HEK293 (cell line): ENCODE measurements at regions not wholly inside any gene's neighbourhood (a gene's known extent, or its start where the extent isn't known, plus 50 kb on each side); places are given as distances from the start of the nearest gene placed in this dataset.

Experiments
- CTCF ChIA-PET: fragments of 350-600 bp; formaldehyde crosslinking; extraction: SDS; loops from one replicate; lab custom pipeline; 2021; ENCODE audit warnings: antibody characterized with exemption; lab: Yijun Ruan, JAX
- POLR2A ChIA-PET: fragments of 300-600 bp; formaldehyde crosslinking; extraction: SDS; loops from one replicate; lab custom pipeline; 2020; ENCODE audit warnings: antibody characterized with exemption, inconsistent platforms; lab: Yijun Ruan, JAX
- H3K27ac ChIP-seq: fragments of 200-500 bp; sonication (Bioruptor generic); 2 replicates; pipeline ENCODE4 v1.5.1; 2014; ENCODE audit warnings: low read depth, low read length, control low read depth, inconsistent platforms; ENCODE audit errors: extremely low read depth
- H3K36me3 ChIP-seq, 2 experiments: fragments of 200-500 bp in 1 of 2; sonication (Bioruptor generic) in 1 of 2; 1 replicate in 1 of 2; 2 replicates in 1 of 2; pipeline ENCODE4 v1.5.1; 2014 to 2017; ENCODE audit warnings: inconsistent platforms in 2 of 2, low read length in 2 of 2; ENCODE audit not compliant: control insufficient read depth in 2 of 2, insufficient read depth in 1 of 2
- H3K4me1 ChIP-seq: fragments of 200-500 bp; sonication (Bioruptor generic); 2 replicates; pipeline ENCODE4 v1.5.1; 2014; ENCODE audit warnings: mild to moderate bottlenecking, low read length, inconsistent platforms; ENCODE audit not compliant: control insufficient read depth, insufficient read depth
- H3K4me3 ChIP-seq: 2 replicates; pipeline ENCODE4 v1.5.1; 2011; ENCODE audit warnings: low read depth, mild to moderate bottlenecking, control low read depth, low read length, moderate library complexity
- H3K9me3 ChIP-seq: fragments of 200-500 bp; sonication (Bioruptor generic); 2 replicates; pipeline ENCODE4 v1.5.1; 2014; ENCODE audit warnings: low read depth, low read length, inconsistent platforms; ENCODE audit not compliant: control insufficient read depth, insufficient read depth
- BCL11A ChIP-seq: fragments of 450-650 bp; formaldehyde crosslinking; IDR thresholded peaks from 2 replicates; pipeline ENCODE4 v1.5.1; 2016; ENCODE audit warnings: low read depth, missing biosample characterization, missing genetic modification characterization
- BCL6B ChIP-seq: fragments of 450-650 bp; formaldehyde crosslinking; IDR thresholded peaks from 2 replicates; pipeline ENCODE4 v1.5.1; 2017; ENCODE audit warnings: missing biosample characterization, missing genetic modification characterization
- IKZF3 ChIP-seq: fragments of 450-650 bp; IDR thresholded peaks from 2 replicates; pipeline ENCODE4 v1.5.0; 2018; ENCODE audit warnings: missing biosample characterization, mild to moderate bottlenecking, missing genetic modification characterization, moderate library complexity
- INSM2 ChIP-seq: fragments of 450-650 bp; formaldehyde crosslinking; IDR thresholded peaks from 2 replicates; pipeline ENCODE4 v1.5.1; 2016; ENCODE audit warnings: missing biosample characterization, missing genetic modification characterization
- MZF1 ChIP-seq: fragments of 450-650 bp; formaldehyde crosslinking; IDR thresholded peaks from 2 replicates; pipeline ENCODE4 v1.5.1; 2017; ENCODE audit warnings: missing biosample characterization, missing genetic modification characterization, borderline replicate concordance
- OVOL3 ChIP-seq: fragments of 450-650 bp; formaldehyde crosslinking; IDR thresholded peaks from 2 replicates; pipeline ENCODE4 v1.5.1; 2016; ENCODE audit warnings: missing biosample characterization, missing genetic modification characterization
- PRDM6 ChIP-seq: fragments of 450-650 bp; formaldehyde crosslinking; IDR thresholded peaks from 2 replicates; pipeline ENCODE4 v1.5.1; 2017; ENCODE audit warnings: missing biosample characterization, missing genetic modification characterization
- REST ChIP-seq: fragments of 450-650 bp; formaldehyde crosslinking; IDR thresholded peaks from 2 replicates; pipeline ENCODE4 v1.5.1; 2016; ENCODE audit warnings: missing biosample characterization, missing genetic modification characterization
- TRIM28 ChIP-seq: IDR thresholded peaks from 2 replicates; pipeline ENCODE4 v1.6.1; 2011; ENCODE audit warnings: low read length, control low read depth, borderline replicate concordance
- ZBTB11 ChIP-seq: fragments of 450-650 bp; formaldehyde crosslinking; conservative IDR thresholded peaks from 2 replicates; pipeline ENCODE4 v1.5.1; 2016; ENCODE audit warnings: low read depth, missing biosample characterization, missing genetic modification characterization
- ZBTB17 ChIP-seq: fragments of 450-650 bp; formaldehyde crosslinking; IDR thresholded peaks from 2 replicates; pipeline ENCODE4 v1.5.1; 2016; ENCODE audit warnings: missing biosample characterization, missing genetic modification characterization
- ZEB2 ChIP-seq: fragments of 450-650 bp; formaldehyde crosslinking; IDR thresholded peaks from 2 replicates; pipeline ENCODE4 v1.5.1; 2016; ENCODE audit warnings: missing biosample characterization, missing genetic modification characterization
- ZNF214 ChIP-seq: fragments of 450-650 bp; formaldehyde crosslinking; IDR thresholded peaks from 2 replicates; pipeline ENCODE4 v1.5.1; 2017; ENCODE audit warnings: missing biosample characterization, mild to moderate bottlenecking, missing genetic modification characterization, borderline replicate concordance
- ZNF341 ChIP-seq: fragments of 450-650 bp; formaldehyde crosslinking; IDR thresholded peaks from 2 replicates; pipeline ENCODE4; 2016; ENCODE audit warnings: low read depth, missing biosample characterization, missing genetic modification characterization
- ZNF404 ChIP-seq: fragments of 450-650 bp; formaldehyde crosslinking; IDR thresholded peaks from 2 replicates; pipeline ENCODE4 v1.5.1; 2017; ENCODE audit warnings: missing biosample characterization, missing genetic modification characterization
- ZNF423 ChIP-seq: fragments of 450-650 bp; formaldehyde crosslinking; IDR thresholded peaks from 2 replicates; pipeline ENCODE4 v1.5.1; 2016; ENCODE audit warnings: missing biosample characterization, missing genetic modification characterization
- ZNF433 ChIP-seq: fragments of 450-650 bp; formaldehyde crosslinking; IDR thresholded peaks from 2 replicates; pipeline ENCODE4 v1.5.1; 2016; ENCODE audit warnings: missing biosample characterization, missing genetic modification characterization, low read depth
- ZNF488 ChIP-seq: fragments of 450-650 bp; formaldehyde crosslinking; IDR thresholded peaks from 2 replicates; pipeline ENCODE4 v1.5.1; 2016; ENCODE audit warnings: missing biosample characterization, missing genetic modification characterization
- ZNF555 ChIP-seq: fragments of 450-650 bp; formaldehyde crosslinking; conservative IDR thresholded peaks from 2 replicates; pipeline ENCODE4 v1.5.1; 2017; ENCODE audit warnings: missing biosample characterization, mild to moderate bottlenecking, missing genetic modification characterization, inconsistent platforms
- ZNF600 ChIP-seq: fragments of 450-650 bp; formaldehyde crosslinking; IDR thresholded peaks from 2 replicates; pipeline ENCODE4 v1.5.1; 2016; ENCODE audit warnings: missing biosample characterization, missing genetic modification characterization
- ZNF629 ChIP-seq: fragments of 450-650 bp; formaldehyde crosslinking; IDR thresholded peaks from 2 replicates; pipeline ENCODE4 v1.5.1; 2017; ENCODE audit warnings: missing biosample characterization, missing genetic modification characterization
- ZNF664 ChIP-seq: fragments of 450-650 bp; formaldehyde crosslinking; IDR thresholded peaks from 2 replicates; pipeline ENCODE4 v1.5.1; 2016; ENCODE audit warnings: missing biosample characterization, missing genetic modification characterization

GRCh38 chr15:81889485-81889881 is 156.3 kb downstream of the MEX3B start (continued):
- TF ChIP-seq REST (tag by site-specific recombination) (no peak), BCL6B (tag by site-specific recombination) (no peak), ZNF341 (tag by site-specific recombination) (no peak), TRIM28 (no peak), ZBTB11 (no peak), ZNF600 (tag by site-specific recombination) (no peak), ZNF404 (tag by site-specific recombination) (no peak), ZNF629 (tag by site-specific recombination) (no peak), ZNF555 (tag by site-specific recombination) (no peak), ZNF433 (tag by site-specific recombination) (no peak), ZNF423 (no peak), INSM2 (tag by site-specific recombination) (no peak), ZNF664 (tag by site-specific recombination) (no peak)

- POLR2A ChIA-PET: no interaction called here
- CTCF ChIA-PET: no interaction called here
- H3K36me3 ChIP-seq: no peaks in the 10 kb centered on the region
- peaks cover 27% of the 10 kb centered on the region for H3K4me1 ChIP-seq
- peak overlapping the region; percentile 62 for H3K27ac ChIP-seq
- H3K9me3 ChIP-seq: no peaks in the 10 kb centered on the region
- no peak overlapping the region for H3K4me3 ChIP-seq
- TF ChIP-seq ZEB2 (tag by site-specific recombination): 0 out of 2 replicates have a peak, but pooled peaks have one; percentile 62
- peak; percentile 94 for TF ChIP-seq PRDM6 (tag by site-specific recombination)
- peak; percentile 94 for TF ChIP-seq BCL11A (tag by site-specific recombination)
- peak; percentile 87; the same call in 1 of the 2 replicates for TF ChIP-seq OVOL3
- TF ChIP-seq ZBTB17: peak; percentile 97
- peak; percentile 46; the same call in 1 of the 2 replicates for TF ChIP-seq IKZF3
- no peak for TF ChIP-seq ZNF214 (tag by site-specific recombination)
- 0 out of 2 replicates have a peak, but pooled peaks have one; percentile 67 for TF ChIP-seq MZF1 (tag by site-specific recombination)
- TF ChIP-seq ZNF488 (tag by site-specific recombination): no peak
Observed at GRCh38 chr15:81888748-81889484, 156.9 kb downstream of the MEX3B start.
